Type B pancreatic cell (in vitro differentiated cells): ENCODE measurements at regions not wholly inside any gene's neighbourhood (a gene's known extent, or its start where the extent isn't known, plus 50 kb on each side); places are given as distances from the start of the nearest gene placed in this dataset.

Experiments used
- DNase-seq: peaks from one replicate; pipeline ENCODE4 v3.0.0; 2021; ENCODE audit warnings: mixed read lengths; ENCODE audit not compliant: unreplicated experiment; ENCODE audit errors: extremely low spot score
- H3K27ac Mint-ChIP-seq: 2 replicates; pipeline ENCODE4 v1.8.0; 2021; ENCODE audit warnings: mild to moderate bottlenecking, mixed read lengths
- H3K27me3 Mint-ChIP-seq: 2 replicates; pipeline ENCODE4 v1.8.0; 2021; ENCODE audit warnings: mixed read lengths
- H3K36me3 Mint-ChIP-seq: 2 replicates; pipeline ENCODE4 v1.8.0; 2021; ENCODE audit warnings: mixed read lengths
- H3K4me1 Mint-ChIP-seq: one replicate; pipeline ENCODE4 v1.8.0; 2021; ENCODE audit warnings: mixed read lengths; ENCODE audit not compliant: unreplicated experiment
- H3K4me3 Mint-ChIP-seq: 2 replicates; pipeline ENCODE4 v1.8.0; 2021; ENCODE audit warnings: mild to moderate bottlenecking, mixed read lengths
- H3K9me3 Mint-ChIP-seq: 2 replicates; pipeline ENCODE4 v1.8.0; 2021; ENCODE audit warnings: mixed read lengths
- TF ChIP-seq, protein P1 (sequence below): fragments of 200-600 bp; sonication (generic); conservative IDR thresholded peaks from 2 replicates; pipeline ENCODE4 v1.5.0; 2021; ENCODE audit warnings: antibody characterized with exemption, mild to moderate bottlenecking

- peak overlapping the region; percentile 5 for H3K27ac Mint-ChIP-seq
- H3K4me1 Mint-ChIP-seq: peaks cover 10% of the 10 kb centered on the region
- peaks cover 4% of the 10 kb centered on the region for H3K9me3 Mint-ChIP-seq
- H3K36me3 Mint-ChIP-seq: no peaks in the 10 kb centered on the region
- no peak overlapping the region for H3K4me3 Mint-ChIP-seq
- DNase-seq: no peak
- TF ChIP-seq, protein P1, sequence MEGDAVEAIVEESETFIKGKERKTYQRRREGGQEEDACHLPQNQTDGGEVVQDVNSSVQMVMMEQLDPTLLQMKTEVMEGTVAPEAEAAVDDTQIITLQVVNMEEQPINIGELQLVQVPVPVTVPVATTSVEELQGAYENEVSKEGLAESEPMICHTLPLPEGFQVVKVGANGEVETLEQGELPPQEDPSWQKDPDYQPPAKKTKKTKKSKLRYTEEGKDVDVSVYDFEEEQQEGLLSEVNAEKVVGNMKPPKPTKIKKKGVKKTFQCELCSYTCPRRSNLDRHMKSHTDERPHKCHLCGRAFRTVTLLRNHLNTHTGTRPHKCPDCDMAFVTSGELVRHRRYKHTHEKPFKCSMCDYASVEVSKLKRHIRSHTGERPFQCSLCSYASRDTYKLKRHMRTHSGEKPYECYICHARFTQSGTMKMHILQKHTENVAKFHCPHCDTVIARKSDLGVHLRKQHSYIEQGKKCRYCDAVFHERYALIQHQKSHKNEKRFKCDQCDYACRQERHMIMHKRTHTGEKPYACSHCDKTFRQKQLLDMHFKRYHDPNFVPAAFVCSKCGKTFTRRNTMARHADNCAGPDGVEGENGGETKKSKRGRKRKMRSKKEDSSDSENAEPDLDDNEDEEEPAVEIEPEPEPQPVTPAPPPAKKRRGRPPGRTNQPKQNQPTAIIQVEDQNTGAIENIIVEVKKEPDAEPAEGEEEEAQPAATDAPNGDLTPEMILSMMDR: no peak
- H3K27me3 Mint-ChIP-seq: peaks cover 3% of the 10 kb centered on the region
These were observed 75.1 kb upstream of the SIPA1L2 start for GRCh38 chr1:232704694-232705680.

DNA sequence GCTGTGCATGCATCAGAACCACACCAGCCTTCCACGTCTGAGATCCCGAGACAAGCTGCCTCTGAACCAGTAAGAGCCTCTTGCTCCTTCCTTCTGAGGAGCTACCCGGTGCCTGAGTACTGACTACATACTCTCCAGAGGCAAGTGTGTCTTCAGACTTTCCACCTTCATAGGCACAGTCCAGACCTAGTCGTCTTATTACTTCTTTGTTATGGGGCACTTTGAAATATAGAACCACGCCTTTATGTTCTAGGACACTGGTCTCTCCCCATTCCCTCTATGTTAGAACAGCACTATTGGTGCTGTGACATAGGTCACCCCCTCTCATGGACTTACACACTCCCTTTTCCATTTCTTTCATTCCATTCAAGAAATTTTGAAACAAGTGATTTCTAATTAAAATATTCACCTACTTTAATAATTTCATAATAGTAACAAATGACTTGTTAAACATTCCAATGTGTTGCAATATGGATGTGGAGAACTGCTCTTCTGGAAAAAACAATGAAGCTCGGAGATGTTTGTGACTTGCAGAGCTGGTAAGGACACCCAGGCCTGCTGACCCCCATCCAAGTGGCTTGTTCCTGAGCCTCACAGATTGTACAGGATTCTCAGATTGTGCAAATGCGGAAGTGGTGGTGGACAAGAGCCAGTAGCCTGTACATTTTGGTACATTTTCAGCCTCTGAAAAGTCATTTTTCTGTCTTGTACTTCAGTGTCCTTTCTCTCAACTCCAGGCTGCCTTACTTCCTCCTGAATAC, 76.1 kb upstream of the SIPA1L2 start:
- H3K36me3 Mint-ChIP-seq: no peaks in the 10 kb centered on the region
- H3K27me3 Mint-ChIP-seq: peaks cover 3% of the 10 kb centered on the region
- TF ChIP-seq, protein P1: no peak
- H3K9me3 Mint-ChIP-seq: peaks cover 4% of the 10 kb centered on the region
- DNase-seq: no peak
- no peak overlapping the region for H3K27ac Mint-ChIP-seq
- H3K4me3 Mint-ChIP-seq: no peak overlapping the region
- H3K4me1 Mint-ChIP-seq: peaks cover 10% of the 10 kb centered on the region

- peaks cover 10% of the 10 kb centered on the region for H3K4me1 Mint-ChIP-seq
- peaks cover 4% of the 10 kb centered on the region for H3K9me3 Mint-ChIP-seq
These were observed 77.2 kb upstream of the SIPA1L2 start for GRCh38 chr1:232707142-232707541.

GRCh38 chr1:232709386-232709785, 79.5 kb upstream of the SIPA1L2 start:
- H3K4me3 Mint-ChIP-seq: no peak overlapping the region
- H3K36me3 Mint-ChIP-seq: no peaks in the 10 kb centered on the region
- H3K27ac Mint-ChIP-seq: no peak overlapping the region
- DNase-seq: no peak
- peaks cover 10% of the 10 kb centered on the region for H3K4me1 Mint-ChIP-seq
- TF ChIP-seq, protein P1: no peak
- H3K27me3 Mint-ChIP-seq: peaks cover 3% of the 10 kb centered on the region
- H3K9me3 Mint-ChIP-seq: no peaks in the 10 kb centered on the region

More at GRCh38 chr1:232707142-232707541, 77.2 kb upstream of the SIPA1L2 start:
- Mint-ChIP-seq H3K27me3 (peaks cover 3% of the 10 kb centered on the region), H3K4me3 (no peak overlapping the region), H3K36me3 (no peaks in the 10 kb centered on the region), H3K27ac (no peak overlapping the region)
- no peak for DNase-seq
- TF ChIP-seq, protein P1: no peak

- Mint-ChIP-seq H3K4me3 (no peak overlapping the region), H3K27me3 (no peaks in the 10 kb centered on the region), H3K9me3 (no peaks in the 10 kb centered on the region), H3K4me1 (no peaks in the 10 kb centered on the region), H3K27ac (no peak overlapping the region), H3K36me3 (no peaks in the 10 kb centered on the region)
- DNase-seq: no peak
- TF ChIP-seq, protein P1: no peak
These were observed 82.1 kb upstream of the SIPA1L2 start for GRCh38 chr1:232711996-232712395.
